ENCODE measurements at regions not wholly inside any gene's neighbourhood (a gene's known extent, or its start where the extent isn't known, plus 50 kb on each side); places are given as distances from the start of the nearest gene placed in this dataset.

DNA sequence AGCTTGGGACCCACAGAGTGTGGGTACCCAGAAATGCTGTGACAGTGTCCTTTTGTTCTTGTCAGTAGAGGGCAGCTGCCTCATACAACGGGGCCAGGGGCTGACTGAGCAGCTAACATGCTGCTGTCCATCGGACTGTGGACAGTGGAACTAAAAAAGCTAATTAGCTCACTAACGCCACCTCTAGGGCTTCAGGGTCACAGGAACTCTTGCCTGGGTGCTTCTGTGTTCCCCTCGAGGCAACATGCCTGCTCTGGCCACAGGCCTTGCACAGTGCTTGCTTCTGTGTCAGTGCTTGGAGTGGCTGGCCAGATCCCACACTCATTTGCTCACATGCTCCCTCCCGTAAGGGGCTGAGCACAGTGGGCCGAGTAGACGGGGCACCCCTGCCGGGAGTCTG is 377.0 kb downstream of the OLFM4 start:
- intact Hi-C loops (cut with DNase I; ENCODE audit: low total_unique reads) = no loop called here
- no peak overlapping the region for H3K4me3 ChIP-seq (ENCODE audit: low read depth, poor library complexity, severe bottlenecking)
- WGBS, 2 donors = 87 to 90% methylated on average over 8 of the region's 8 CpGs
- no peak for DNase-seq (ENCODE audit: low spot score in 2 of 2)
- TF ChIP-seq, protein P1, sequence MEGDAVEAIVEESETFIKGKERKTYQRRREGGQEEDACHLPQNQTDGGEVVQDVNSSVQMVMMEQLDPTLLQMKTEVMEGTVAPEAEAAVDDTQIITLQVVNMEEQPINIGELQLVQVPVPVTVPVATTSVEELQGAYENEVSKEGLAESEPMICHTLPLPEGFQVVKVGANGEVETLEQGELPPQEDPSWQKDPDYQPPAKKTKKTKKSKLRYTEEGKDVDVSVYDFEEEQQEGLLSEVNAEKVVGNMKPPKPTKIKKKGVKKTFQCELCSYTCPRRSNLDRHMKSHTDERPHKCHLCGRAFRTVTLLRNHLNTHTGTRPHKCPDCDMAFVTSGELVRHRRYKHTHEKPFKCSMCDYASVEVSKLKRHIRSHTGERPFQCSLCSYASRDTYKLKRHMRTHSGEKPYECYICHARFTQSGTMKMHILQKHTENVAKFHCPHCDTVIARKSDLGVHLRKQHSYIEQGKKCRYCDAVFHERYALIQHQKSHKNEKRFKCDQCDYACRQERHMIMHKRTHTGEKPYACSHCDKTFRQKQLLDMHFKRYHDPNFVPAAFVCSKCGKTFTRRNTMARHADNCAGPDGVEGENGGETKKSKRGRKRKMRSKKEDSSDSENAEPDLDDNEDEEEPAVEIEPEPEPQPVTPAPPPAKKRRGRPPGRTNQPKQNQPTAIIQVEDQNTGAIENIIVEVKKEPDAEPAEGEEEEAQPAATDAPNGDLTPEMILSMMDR (IDR thresholded peaks at IDR 0.05) = no peak
- TF ChIP-seq POLR2A (IDR thresholded peaks at IDR 0.05) = no peak

- intact Hi-C loops (cut with DNase I; ENCODE audit: low total_unique reads) = no loop called here
- DNase-seq (ENCODE audit: low spot score in 2 of 2) = no peak
- no peak overlapping the region for H3K4me3 ChIP-seq (ENCODE audit: low read depth, poor library complexity, severe bottlenecking)
- TF ChIP-seq POLR2A (IDR thresholded peaks at IDR 0.05) = no peak
- TF ChIP-seq, protein P1 (IDR thresholded peaks at IDR 0.05) = no peak
- WGBS, 2 donors = 87 to 90% methylated on average over 8 of the region's 8 CpGs
Observed at GRCh38 chr13:53408306-53408705, 379.7 kb downstream of the OLFM4 start.

DNA sequence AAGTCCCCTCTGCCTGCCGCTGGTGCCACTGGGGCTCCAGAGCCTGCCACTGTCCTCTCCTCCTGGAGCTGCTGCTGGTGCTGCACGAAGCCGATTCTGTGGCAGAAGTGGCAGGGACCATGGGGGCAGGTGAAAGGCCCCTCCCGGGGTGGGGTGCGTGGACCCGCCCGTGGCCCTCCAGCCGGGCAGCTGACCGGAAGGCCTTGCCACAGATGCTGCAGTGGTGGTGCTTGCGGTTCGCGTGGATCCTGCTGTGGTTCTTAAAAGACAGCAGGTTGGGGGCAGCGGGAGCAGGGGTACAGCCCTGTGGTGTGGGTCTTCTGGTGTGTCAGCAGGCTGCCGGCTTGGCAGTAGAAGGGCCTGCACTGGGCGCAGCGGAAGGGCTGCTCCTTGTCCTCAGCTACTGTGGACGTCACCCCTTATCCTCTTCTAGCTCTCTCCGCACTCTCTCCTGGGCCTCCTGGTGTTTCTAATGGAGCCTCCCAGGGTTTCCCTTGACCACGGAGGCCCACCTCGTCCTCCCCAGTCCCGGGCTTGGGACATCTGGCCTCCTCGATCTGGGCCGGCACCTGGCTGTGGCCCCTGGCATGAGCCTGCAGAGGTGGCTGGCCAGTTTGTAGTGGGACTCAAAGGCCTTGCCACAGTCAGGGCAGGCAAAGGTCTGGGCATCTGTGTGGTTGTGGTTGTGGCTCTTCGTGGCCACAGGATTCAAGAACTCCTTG is 380.4 kb downstream of the OLFM4 start:
- intact Hi-C loops (cut with DNase I; ENCODE audit: low total_unique reads) = no loop called here
- WGBS, 2 donors = 90 to 96% methylated on average over 18 to 23 of the region's 24 CpGs
- no peak for TF ChIP-seq POLR2A (IDR thresholded peaks at IDR 0.05)
- TF ChIP-seq, protein P1 (IDR thresholded peaks at IDR 0.05) = no peak
- no peak overlapping the region for H3K4me3 ChIP-seq (ENCODE audit: low read depth, poor library complexity, severe bottlenecking)
- DNase-seq (ENCODE audit: low spot score in 2 of 2) = no peak

DNA sequence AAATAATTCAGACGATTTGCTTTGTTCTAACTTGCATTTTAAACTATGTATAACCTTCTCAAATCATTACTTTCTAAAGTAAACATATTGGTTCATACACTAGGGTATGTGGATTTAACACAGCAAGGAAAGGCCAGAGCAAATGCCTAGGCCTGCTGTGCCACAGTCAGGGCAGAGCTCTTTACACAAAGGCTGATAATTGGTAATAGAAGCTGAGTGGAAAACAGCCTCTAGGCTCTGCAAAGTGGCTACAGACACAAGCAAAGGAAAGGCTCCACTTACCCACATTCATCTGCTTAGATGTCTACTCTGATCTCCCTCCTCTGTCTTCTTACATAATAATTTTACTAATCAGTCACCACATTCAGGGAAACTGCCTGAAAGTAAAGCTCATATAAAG is 382.9 kb downstream of the OLFM4 start:
- TF ChIP-seq POLR2A (IDR thresholded peaks at IDR 0.05) = no peak
- TF ChIP-seq, protein P1 (IDR thresholded peaks at IDR 0.05) = no peak
- H3K4me3 ChIP-seq (ENCODE audit: low read depth, poor library complexity, severe bottlenecking) = no peak overlapping the region
- WGBS, 2 donors = 29 to 39% methylated on average over 1 of the region's 1 CpG
- no peak for DNase-seq (ENCODE audit: low spot score in 2 of 2)
- intact Hi-C loops (cut with DNase I; ENCODE audit: low total_unique reads) = no loop called here

DNA sequence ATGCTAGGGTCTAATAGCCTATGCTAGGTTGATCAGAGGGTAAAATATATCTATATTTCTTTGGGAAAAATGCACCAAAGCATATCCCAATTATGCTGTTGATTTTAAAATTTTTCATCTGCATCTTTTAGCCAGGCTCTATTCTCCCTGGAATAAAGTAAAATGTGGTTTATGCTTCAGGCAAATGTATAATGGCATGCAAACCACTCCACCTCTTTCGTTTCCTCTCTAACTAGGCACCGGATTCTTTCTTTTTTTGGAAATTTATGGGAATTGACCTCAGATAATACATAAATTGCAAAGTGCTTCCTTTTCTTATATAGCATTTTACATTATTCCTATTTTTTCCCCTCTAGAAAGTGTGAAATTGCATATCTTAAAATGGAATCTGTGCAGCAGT is 386.5 kb downstream of the OLFM4 start:
- TF ChIP-seq POLR2A (IDR thresholded peaks at IDR 0.05) = no peak
- TF ChIP-seq, protein P1 (IDR thresholded peaks at IDR 0.05) = no peak
- intact Hi-C loops (cut with DNase I; ENCODE audit: low total_unique reads) = no loop called here
- 60 to 75% methylated on average over 2 of the region's 2 CpGs for WGBS, 2 donors
- no peak for DNase-seq (ENCODE audit: low spot score in 2 of 2)
- no peak overlapping the region for H3K4me3 ChIP-seq (ENCODE audit: low read depth, poor library complexity, severe bottlenecking)

- intact Hi-C loops (cut with DNase I; ENCODE audit: low total_unique reads) = no loop called here
- DNase-seq (ENCODE audit: low spot score in 2 of 2) = no peak
- TF ChIP-seq, protein P1 (IDR thresholded peaks at IDR 0.05) = no peak
- no peak for TF ChIP-seq POLR2A (IDR thresholded peaks at IDR 0.05)
- no peak overlapping the region for H3K4me3 ChIP-seq (ENCODE audit: low read depth, poor library complexity, severe bottlenecking)
Observed at GRCh38 chr13:53417601-53418000, 389.0 kb downstream of the OLFM4 start.
